ENCODE measurements at regions not wholly inside any gene's neighbourhood (a gene's known extent, or its start where the extent isn't known, plus 50 kb on each side); places are given as distances from the start of the nearest gene placed in this dataset.

DNA sequence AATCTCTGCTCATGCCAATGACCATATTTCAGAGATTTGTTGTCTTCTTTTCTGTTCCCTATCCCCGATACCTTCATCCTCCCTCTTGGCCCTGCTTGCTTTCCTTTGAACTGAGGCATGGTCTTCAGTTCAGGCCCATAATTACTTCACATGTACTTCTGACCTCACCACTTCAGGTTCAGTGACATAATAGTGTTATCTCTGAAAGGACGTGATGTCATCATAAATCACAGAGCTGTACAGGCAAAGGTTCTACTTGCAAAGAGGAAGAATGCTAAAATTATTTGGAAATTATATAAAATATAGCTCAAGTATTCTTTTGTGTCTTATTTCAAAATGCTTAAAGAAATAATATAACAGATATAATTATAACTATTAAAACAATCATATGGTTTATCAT is 230.3 kb upstream of the ESRRG start:
- no peak for DNase-seq

DNA sequence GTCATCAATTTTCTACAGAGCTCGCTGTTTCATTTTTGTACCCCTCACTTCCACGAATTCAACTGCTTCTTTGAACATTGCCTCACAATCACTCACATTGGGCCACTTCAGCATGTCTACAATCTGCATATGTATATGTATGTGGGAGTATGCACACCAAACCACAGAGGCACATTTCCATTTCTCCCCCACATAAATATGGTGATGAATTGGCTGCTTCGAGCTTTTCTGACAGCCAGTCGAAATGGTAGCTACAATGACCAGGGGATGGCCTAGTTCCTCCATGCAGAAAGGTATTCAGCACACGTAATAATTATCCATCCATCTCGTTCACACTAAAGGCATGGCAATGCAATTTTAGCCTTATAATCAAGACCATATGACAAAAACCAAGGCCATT is 229.6 kb upstream of the ESRRG start:
- DNase-seq = no peak

DNA sequence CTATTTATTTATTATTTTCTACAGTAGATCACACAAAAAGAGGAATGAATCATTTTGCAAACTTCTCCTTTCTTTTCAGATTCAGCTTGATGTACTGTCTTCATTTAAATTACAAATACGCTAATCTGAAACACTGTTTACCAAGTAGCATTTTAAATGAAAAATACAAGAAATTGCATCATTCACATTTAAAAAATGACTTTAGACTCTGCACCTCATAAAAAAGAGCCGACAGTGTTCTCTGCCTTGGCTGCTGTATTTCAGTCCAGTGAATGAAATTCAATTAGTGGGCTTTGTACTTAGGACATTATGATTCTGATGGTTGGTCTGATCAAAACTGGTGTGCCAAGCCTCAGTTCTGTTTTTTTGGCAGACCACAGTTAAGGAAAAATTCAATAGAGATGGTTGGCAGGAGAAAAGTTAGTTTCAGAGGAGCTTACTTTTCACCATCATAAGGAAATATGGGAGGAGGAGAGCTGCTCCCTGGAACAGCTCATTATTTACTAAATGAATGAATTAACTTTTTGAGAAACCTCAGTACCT is 222.4 kb upstream of the ESRRG start:
- no peak for DNase-seq

DNA sequence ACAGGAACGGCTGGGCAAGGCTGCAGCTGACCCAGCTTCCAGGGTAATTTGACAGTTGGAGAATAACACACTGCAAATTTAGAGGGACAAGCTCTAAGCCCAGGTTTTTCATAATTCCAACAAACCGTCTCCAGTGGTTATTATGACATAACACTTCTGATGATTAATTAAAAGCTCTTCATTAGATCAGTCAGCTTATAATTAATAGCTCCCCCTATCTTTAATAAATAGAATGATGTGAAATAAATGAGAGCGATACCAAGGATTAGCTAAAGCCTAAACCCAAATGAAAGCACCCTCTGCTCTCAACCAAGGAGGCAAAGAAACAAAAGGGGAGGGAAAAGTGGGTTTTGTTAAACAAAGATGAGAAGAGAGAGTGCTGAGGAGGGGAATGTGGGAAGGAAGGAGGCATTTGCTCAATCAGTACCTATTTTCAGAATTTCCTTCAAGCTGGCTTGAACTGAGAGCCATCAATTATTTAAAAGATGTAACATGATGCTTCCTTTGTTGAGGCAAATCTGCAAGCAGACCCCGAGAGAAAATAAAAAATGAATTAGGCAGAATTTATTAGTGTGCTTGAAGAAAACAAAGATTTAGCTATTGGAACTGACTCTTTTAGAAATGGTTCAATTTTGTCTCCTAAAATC is 221.8 kb upstream of the ESRRG start:
- DNase-seq = no peak

DNA sequence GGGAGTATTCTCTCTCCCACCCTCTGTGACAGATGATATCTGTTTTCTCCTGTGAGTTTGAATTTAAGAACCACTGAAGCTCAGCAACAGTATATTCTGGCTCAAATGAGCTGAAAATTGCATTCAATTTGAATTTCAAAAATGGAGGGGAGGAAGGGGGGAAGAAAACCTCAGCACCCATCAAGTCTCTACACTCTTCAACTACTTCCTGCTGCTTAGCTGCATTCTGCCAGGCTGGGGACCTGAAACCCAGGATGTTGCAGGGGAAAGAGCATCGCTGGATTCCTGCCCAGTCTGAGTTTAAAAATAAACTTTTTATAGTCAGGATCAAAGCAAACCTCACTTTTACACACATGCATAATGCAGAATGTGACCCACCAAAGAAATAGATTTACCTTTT is 214.3 kb upstream of the ESRRG start:
- DNase-seq = no peak

DNA sequence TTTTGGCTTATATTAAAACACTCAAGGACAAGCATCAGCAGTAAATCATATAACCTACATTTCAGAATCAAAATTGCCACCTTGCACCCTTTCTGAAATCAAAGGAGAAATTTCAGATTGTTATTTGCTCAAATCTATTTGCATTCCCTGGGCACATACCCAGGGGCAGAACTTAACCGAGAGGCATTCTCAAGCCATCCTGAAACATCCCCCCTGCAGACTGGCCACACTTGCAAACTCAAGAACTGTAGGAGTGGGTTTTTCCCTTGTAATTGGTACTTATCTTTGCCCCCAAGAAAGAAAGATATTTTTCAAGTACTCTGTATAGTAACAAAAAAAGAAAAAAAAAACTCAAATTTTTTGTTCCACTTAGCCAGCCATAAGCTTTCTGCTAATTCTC is 213.6 kb upstream of the ESRRG start:
- DNase-seq = no peak

DNA sequence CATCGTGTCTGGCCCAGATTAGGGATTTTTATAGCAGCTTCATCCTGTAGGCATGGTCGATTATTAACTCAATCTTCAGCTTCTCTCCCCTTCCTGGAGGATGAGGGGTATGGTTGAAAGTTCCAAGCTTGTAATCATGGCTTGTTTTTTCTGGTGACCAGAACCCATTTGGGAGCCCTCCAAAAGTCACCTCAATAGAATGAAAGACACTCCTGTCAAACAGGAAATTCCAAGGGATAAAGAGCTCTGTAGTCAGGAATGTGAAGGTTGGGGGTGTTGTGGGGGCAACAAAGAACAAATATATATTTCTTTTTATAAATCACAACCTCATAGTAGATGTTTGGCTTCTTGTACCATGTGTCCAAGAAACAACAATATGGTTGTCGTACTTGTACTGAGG is 212.7 kb upstream of the ESRRG start:
- no peak for DNase-seq

DNA sequence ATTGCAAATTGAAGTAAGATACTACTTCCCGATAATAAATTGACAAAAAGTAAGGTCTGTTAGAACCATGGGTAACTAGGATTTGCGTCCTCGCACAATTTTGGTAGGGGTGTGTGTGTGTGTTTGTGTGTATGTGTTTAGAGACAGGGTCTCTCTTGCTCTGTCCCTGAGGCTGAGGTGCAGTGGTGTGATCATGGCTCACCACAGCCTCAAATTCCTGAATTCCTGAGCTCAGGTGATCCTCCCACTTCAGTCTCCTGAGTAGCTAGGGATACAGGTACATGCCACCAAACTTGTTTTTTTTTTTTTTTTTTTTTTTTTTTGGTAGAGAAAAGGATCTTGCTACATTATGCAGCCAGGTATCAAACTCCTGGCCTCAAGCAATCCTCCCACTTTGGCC is 209.2 kb upstream of the ESRRG start:
- no peak for DNase-seq

DNA sequence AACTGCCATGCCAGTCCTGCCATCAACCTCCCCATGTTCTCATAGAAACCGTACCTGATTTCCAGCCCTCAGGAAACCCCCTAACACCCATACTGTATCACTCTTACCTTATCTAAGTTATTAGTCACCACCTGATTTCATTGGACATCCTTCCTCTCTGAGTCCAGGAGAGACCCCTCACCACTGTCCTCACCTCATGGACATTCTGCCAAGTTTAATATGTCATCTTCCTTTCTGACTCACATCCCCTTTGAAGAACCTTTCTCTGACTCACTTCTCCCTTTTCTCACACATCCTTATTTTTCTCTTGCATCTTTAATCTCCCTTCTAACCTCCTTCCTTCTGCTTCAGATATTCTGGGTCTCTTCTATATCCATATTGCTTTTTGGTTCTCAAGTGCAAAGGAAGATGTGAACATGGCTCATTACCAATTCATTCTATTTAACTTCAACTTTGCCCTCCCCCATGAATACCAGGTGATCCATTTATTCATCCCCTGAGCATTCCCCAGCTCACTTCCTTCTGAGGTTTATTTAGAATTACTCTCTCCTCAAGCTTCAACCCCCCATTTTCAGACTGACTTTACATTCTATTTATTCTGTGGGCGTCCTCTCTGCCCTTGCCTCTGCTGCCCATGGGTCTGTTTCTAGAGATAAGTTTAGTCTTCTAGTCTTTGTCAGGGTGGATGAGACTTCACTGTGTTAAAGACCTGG is 206.8 kb upstream of the ESRRG start:
- no peak for DNase-seq

DNA sequence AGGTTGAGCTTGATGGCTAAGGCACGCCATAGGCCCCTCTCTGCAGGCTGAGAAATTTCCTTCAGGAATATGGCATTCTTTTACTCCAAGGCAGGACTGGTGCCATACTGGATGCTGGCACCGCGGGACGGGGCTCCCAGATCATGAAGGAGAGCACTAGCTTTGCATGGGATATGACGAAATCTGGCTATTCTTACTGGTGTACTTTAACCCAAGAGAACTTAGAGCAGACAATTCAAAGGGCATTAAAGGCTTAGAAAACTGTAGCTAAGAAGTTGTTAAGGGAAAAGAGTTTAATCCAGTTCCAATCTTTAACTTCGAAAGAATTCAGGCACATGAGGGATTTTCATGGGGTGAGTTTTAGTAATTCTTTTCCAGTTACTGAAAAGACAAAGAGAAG is 204.4 kb upstream of the ESRRG start:
- no peak for DNase-seq

DNA sequence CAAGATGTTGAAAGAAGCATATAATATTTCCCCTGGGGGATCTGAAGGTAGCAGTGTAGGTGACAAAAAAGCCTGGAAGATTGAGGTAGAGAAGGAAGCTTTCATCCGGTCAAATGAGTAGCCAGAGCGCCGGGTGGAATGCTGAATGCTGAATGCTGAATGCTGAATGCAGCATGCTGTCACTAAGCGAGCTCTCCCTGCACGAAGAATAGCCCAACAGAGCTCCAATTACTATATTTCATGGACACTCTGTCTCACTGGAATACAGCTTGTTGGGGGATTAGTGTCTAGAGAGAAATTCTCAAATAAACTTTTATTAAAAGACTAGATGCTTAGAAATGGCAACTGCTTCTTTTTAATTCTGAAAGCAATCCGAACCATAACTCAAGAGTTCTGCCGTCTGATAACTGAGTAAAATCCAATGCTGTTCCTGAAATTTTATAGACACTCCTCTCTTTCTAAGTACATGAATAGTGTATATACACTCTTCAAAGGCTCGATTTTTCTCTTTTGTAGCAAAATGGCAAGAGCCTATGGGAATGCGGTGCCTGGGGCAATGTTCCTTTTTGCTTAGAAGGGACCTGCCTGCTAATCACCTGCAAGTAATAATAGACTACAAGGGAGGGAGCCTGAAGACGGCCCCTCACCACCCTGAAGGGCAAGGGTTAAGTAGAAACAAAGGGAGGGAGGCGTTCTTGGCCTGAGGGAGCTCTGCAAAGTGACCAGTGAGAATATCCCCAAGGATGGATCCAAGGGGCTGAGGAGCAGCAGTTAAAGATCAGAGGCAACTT is 203.7 kb upstream of the ESRRG start:
- DNase-seq = no peak

DNA sequence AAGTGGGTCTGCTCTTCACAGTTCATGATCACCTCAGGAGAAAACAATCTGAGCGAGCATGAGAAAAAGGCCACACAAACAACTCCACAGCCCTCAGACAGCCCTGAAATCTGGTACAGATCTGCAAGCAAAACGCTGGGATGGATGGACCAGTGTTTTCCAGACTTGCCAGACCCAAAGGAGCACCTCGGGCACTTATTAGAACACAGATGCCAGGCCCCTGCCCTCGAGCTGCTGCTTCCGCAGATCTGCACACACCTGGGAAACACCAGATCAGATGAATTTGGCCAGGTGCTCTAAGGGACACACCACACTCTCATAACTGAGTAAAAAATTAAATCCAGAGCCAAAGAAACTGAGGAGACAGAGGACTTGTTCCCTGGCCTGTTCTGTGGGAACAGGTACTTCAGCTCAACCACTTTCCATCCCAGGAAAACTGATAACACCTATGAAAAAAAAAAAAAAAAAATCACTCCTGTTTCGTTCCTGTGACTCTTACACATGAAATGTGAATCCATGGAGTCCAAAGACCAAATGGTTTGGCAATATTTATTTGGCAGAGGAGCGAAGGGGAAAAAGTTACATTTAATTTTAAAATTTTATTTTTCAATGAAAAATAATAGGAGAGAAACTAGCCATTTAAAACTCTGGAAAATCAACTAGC is 202.9 kb upstream of the ESRRG start:
- no peak for DNase-seq

DNA sequence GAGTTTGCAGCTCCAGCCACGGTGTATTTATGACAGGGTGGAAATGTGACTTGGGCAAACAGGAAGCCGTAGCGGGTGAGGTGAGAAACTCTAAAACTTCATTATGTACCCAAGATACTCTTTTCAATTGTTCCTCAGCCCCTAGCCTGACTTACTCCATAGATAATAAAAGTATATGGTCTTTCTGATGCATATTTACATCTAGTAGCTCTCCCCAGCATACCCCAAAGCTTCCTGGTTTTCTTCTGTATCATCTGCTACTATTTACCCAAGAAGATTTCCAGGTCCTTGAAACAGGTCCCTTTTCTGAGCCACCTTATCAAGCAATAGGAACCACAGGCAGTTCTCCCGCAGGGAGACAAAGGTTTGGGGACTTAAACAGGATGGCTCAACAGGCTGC is 201.5 kb upstream of the ESRRG start:
- no peak for DNase-seq

DNA sequence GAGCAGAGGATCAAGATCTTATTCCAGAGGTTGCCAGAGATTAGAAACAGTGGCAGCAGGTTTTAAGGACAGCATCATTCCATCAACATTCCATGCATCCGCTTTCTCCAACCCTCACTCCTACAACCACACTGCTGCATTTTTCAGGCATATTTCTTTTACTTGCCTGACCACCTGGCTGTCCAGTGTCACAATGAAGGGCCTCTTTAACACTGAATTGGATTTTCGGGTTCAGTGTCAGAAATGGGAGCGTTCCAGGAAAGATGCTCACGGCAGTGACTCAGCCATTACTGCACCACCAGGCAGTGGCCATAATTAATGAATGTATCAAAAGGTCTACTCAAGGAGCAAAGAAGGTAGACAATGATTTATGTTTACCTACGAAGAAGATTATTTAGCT is 200.4 kb upstream of the ESRRG start:
- DNase-seq = no peak

DNA sequence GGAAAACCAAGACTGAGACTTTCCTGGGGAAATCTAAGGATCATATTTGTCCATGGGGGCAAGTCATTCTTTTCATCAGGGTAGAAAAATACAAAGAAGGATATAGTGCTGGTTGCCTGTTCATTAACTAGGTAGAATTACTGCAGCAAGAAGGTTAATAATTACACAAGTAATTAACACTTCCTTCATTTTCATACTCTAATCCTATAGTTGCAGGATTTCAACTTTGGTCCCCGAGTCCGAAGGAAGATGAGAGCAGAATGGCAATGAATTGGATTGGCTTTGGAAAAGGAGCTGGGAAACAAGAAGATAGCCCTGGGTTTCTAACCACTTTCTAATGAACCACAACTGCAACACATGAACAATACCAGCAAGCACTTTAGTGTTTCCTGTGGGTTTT is 199.2 kb upstream of the ESRRG start:
- DNase-seq = no peak

DNA sequence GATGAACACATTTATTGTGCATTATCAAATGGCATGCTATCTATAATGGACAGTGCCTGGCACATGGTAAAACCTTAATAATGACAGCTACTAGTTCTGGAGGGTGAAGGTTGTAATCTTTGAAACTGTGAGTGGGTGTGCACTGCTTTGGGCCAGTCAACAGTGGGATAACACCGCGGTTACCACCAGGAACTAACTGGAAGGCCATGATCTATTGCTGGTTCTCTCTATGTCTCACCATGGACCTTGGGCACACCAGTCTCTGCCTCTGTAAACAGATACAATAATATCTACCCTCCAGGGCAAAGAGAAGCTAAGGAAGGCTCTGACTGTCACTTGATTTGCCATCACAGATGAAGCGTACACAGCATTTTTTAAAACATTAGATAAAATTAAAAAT is 198.6 kb upstream of the ESRRG start:
- DNase-seq = no peak

DNA sequence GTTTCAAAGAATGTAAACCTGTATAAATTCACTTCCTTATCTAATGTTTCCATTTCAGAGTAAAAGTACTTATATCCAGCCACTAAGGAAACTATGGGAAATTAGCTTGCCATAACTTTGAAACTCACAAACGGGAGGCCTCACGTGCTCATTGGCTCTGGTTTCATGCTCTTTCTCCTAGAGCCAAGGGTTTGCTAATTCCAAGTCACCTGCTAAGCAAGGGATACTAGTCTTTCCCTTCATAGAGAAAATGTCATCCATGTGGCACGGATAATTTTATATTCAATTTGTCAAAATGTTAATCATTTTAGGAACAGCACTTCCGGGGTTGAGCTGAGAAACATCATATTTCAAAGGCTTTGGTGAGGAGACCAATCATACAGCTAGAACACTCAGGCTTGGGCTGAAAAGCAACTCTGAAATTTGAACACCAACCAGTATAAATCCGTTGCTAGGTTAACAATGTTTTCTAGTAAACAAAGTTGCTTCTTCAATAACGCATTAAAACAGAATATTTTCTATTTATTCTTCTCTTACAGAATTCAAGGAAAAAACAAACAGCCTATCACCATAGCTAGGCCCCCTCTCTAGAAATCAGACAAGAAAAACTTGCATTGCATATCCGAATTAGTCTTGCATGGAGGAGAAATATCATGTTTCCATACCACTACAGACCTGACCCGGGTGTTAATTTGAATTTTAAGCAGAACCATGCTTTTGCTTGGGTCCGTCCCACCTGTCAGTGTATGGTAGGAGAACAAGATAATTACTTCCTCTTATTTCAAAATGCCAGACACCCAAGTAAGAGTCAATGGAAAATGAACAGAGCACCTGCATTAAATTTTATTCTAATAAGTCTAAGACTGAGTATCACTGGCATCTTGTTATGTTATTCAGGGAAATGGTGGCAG is 196.1 kb upstream of the ESRRG start:
- no peak for DNase-seq

DNA sequence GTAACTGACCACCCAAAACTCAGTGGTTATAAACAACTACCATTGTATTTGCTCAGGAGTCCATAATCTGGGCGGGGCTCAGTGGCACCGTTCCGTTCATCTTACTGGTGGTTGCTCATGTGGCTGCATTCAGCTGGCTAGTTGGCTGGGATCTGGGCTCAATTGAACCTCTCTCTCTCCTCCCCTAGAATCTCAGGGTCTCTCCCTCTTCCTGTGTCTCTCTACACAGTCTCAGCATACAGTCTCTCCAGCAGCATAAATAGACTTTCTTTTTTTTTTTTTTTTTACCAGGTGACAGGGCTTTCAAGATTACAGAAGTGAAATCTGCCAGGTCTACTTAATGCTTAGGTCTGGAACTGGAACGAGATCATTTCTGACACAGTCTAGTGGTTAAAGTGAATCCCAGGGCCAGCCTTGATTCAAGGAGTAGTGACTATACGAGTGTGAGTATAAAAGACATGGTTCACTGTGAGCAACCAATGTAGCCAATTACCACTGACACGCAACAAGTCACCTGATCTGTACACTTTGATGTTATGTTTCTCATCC is 193.7 kb upstream of the ESRRG start:
- DNase-seq = no peak

DNA sequence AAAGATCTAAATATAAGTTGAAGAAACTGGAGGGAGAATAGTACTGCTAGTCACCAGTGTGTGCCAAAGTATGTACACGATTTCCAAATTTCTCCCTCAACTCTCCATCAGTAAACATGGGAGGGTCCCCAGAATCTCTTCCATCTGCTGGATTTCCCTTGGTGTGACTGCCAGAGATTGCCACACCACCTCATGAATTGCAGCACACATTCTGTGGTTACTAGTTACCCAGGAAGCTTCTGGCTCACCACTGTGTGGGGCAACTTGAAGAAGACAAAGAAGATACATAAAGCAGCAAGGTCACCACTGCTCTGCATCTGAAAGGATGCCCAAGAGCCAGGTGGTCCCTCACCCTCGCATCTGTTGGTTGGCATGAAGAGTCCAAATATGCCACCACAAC is 191.7 kb upstream of the ESRRG start:
- DNase-seq = no peak

DNA sequence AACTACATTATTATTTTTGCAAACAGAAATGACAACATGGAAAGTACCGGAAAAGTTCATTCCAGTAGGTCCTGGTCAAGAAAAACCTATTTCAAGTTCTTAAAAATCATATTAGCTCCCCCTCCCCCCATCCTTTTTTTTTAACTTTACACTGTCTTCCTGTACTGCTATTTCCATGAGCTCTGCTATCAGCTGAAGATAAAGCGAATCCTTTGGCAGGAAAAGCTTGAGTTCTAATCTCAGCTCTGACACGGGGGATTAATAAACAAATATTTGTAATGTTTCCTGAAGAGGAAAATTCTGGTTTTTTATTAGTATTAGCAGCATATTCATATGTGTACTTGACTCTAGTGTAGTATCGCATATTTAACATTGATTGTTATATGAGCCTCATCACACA is 190.7 kb upstream of the ESRRG start:
- DNase-seq = no peak

DNA sequence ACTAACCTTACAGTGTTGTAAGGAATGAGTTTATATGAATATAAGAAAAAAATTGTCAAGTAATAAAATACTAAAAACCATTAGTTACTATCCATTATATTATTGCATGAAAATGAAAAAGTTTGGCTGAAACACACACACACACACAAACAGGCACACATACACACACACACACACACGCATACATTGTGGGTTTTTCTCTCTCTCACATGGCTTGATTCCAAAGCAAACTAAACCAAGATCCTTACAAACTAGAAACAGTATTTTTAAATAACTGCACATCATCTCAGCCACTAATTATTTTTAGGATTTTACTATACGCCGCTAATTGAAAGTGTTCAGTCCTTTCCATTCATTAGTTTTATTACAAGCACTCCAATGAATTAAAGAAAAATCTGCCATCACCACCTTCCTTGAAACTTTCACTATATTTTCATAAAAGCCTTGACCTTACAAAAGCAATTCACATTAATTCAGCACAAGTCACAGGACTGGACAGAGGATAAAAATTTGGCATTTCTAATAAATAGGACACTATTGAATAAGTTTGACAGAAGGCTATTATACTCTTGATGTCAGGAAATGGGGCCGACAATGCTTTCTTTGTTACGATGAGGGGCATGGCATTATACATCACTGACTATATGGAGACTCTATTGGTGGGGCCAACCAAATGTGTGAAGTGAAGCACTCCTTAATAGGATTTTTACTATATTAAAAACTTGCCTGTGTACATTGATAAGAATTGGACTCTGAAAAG is 187.0 kb upstream of the ESRRG start:
- DNase-seq = no peak
